GM19043 (cell line): ENCODE measurements at regions not wholly inside any gene's neighbourhood (a gene's known extent, or its start where the extent isn't known, plus 50 kb on each side); places are given as distances from the start of the nearest gene placed in this dataset.

ENCODE experiments used
- ATAC-seq: cut with Tn5 transposase; IDR thresholded peaks from one replicate; pipeline ENCODE4 v1.9.1; 2021; ENCODE audit warnings: low read depth; ENCODE audit not compliant: unreplicated experiment

DNA sequence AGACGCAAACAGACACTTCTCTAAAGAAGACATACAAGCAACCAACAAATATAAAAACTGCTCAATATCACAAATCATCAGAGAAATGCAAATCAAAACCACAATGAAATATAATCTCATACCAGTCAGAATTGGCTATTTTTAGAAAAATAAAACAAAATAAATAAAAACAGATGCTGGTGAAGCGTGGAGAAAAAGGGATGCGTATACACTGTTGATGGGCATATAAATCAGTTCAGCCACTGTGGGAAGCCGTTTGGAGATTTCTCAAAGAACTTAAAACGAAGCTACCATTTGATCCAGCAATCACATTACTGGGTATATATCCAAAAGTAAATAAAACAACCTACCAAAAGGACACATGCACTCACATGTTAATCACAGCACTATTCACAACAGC is 206.2 kb downstream of the HNMT start:
- no peak for ATAC-seq

DNA sequence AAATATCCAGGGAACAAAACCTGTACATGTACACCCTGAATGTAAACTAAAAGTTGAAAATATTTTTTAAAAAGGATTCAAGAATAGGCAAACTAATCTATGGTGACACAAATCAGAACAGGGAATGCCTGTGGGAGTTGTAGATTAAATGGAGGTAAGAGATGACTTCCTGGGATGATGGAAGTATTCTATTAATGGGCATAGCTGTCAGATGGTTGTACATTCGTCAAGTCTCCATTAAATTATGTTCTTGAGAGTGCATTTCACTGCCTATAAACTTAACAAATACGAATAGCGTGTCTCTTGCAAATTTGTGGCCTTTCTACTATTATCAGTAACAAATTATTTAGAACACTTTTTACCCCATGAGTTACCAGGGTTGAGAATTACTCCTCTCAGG is 207.0 kb downstream of the HNMT start:
- ATAC-seq: no peak

DNA sequence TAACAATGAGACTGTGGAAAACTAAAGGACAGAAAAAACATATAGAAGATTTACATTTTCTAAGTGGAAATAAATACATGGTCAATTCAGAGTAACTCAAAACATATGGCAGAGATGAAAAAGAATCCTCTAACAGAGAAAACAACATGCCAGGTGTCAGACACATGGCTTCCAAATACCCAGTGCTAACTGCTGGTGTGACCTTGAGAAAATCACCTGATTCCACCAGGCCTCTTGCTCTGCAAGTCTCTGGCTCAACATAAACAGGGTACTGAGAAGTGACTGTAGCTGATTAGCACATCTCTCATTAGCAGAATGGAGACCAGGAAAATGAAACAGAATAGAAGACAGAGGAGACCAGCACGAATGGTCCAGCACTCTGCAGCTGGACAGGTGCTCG is 210.8 kb downstream of the HNMT start:
- ATAC-seq: no peak

DNA sequence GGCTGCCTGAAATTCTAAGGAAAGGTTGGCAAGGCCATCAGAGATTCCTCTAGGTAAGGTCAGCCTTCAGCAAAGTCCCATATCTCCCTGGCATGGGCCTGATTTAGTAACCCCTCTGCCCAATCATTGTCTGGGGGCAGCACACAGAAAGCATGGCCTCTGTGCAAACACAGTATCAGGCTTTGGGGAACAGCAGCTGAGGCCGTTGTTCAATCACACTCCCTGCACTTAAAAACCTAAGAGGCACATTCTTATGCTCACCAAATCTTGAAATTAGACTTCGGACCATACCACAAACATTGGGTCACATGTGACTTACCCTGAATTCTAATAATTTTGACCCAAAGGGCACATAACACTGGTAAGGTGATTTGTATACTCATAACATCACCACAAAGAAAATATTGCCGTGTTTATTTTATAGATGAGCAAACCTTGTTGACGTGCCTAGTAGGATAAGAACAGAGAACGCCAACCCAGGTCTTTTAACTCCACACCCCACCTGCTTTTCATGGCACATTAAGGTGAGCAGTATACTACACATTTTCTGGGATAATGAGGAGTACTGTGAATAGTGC is 212.7 kb downstream of the HNMT start:
- ATAC-seq: no peak

DNA sequence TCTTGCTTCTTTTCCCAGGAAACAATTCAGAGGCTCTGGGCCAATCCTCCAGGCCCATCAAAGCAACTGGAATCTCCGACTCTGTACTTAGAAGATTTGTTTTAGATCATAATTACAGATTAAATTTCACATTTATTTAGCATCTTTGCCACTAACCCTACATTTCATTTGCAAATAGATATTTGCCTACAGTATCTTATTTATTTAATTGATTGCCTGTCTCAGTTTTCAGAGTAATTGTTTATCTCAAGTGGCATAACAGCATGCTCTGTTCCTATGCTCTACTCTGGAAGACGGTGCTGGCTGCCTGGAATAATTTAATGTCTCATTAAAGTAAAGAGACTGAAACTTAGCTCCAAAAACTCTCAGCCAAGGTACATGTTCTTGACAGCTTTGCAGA is 213.4 kb downstream of the HNMT start:
- no peak for ATAC-seq

DNA sequence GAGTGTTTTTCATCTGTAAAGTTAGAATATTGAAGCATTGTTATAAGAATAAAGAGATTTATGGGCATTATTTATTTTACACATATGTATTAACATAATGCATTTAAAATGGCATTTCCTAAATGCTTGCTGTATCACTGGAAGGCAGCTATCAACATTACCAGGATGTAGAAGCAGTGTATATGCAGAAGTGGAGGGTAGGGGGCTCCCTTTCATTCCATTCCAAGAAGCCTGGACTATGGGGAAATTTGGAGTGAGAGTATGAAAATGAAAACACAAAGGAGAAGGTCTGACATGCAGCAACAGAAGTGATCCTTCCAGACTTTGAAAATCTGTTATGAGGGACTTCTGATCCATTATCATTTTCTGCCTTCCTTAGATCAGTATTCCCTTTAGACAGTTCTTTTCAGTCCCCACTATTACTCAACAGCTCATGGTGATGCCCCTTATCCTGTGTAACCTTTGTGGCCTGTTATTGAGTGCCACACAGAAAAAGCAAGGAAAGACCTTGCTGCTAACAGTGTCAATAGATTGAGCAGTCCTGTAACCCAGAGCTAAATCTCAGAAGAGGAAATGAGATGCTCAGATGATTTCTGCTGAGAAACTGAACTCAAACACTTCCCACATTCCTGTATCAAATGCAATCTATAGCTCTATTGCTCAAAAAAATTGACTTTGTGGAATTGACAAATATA is 216.6 kb downstream of the HNMT start:
- no peak for ATAC-seq

DNA sequence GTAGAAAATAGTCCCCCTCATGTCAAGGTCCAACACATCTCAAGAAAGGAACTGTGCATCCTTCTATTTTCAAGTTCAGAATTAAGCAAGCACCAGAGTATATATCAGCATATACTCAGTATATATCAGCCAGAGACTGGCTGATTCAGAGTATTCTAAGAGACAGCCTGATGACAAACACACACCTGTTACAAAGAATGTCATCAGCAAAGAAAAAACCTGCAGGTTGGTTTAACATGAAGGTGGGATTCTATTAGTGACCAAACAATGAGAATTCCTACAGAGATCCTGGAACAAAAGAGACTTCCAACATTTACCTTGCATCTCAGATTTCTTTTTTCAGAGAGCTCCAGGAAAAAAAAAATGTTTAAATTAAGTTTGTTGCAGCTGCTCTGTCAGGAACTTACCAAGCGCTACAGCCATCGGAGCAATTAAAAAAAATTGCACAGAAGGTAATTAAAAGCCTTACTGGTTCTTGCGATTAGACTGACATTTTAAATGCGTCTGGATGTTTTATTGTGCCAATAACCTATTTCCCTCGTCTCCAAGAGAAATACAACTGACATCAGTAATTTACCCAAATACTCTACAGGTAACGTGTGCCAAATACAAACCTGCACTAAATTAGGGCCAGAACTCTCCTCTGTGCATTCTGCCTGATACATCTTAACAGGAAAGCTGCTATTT is 218.1 kb downstream of the HNMT start:
- ATAC-seq: no peak

DNA sequence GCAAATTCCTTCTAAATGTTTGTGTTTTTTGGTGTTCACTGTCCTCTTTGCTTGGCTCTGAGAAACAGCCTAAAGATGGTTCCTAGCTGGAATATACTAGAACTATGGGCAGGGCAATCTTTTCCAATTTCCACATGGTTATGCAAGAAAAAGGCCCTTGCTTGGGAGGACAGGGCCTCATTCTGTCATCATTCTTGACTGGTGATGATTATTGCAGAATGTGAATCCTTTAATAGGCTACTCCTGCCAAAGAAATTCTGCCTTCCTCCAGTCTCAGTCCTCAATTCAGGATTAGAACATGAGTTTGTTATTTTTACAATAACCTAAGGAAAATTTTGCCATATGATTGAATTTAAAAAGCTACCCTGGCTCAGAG is 218.7 kb downstream of the HNMT start:
- no peak for ATAC-seq

DNA sequence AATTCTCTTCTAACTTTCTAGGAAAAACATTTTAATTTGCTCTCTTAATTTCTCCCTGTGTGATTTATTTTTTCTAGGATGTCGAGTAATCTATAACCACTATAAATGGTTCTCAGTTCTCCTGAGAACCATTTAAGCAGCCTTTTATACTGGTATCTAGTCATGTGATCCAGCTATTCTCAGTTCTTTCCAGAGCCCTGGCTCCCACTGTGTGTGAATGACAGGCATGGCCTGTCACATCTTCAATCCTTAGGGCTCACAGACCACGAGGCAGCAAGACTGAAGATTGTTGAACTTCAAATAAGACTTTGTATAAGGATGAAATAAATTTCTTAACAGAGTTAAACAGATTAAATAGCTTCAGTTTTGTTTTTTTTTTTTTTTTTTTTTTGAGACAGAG is 219.4 kb downstream of the HNMT start:
- no peak for ATAC-seq

DNA sequence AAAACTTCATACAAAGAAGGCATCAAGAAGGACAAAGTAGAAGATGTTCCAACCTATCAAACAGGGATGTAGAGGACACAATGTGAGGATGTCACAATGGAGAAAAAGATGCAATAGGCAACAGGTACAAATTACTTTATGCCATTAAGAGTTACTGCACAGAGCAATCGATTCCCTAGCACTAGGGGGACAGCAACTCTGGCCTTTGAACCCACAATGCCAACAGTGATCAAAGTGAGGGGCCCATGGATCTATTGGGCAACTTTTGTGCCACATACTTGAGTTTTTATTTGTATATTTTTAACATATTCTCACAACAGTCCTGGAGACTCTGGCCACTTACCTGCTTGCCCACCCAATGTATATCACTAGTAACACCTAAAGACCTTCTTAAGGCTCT is 220.2 kb downstream of the HNMT start:
- no peak for ATAC-seq

DNA sequence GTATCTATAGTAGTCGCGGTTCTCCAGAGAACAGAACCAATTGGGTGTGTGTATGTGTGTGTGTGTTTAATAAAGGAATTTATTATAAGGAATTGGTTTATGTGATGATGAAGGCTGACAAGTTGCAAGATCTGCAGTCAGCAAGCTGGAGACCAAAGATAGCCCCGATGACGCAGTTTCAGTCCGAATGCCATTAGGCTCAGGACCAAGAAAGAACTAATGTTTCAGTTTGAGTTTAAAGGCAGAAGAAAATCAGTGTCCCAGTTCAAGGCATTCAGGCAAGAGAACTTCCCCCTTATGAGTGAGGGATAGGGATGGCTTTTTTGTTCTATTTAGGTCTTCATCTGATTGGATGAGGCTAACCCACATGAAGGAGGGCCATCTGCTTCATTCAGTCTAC is 221.6 kb downstream of the HNMT start:
- ATAC-seq: no peak

DNA sequence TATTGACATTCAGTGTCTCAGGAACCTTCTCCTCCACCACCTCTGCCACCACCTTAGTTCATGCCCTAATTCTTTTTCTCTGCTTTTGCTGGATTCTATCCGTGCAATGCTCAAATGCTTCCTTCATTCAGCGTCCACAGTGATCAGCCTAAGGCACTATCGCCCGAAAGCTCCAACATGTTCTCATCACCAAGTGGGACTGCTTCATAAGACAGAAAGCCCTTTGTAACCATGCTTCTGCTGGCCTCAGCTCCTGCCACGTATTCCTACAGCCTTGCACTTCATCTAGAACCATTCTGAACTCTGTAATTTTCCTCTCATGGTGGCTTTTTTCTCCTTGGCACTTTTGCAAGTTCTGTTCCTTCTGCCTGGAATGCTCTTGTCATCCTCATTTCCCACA is 222.9 kb downstream of the HNMT start:
- ATAC-seq: no peak

DNA sequence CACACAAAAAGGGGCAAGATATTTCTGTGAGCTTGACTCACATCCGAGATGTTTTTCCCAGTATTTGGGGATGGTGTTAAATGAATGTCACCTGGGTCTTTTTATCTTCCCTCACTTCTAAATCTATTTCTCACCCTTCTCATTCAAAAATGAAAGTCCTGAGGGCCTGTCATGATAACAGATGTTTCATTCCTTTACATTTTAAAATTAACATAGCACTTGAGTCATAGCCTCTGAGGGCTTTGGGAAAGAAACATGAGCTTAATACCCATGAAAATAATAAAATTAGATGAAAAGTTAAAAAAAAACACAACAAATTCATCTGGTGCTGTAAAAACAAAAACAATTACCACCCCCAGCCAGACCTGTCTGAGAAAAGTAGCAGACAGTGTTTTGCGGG is 226.7 kb downstream of the HNMT start:
- no peak for ATAC-seq

DNA sequence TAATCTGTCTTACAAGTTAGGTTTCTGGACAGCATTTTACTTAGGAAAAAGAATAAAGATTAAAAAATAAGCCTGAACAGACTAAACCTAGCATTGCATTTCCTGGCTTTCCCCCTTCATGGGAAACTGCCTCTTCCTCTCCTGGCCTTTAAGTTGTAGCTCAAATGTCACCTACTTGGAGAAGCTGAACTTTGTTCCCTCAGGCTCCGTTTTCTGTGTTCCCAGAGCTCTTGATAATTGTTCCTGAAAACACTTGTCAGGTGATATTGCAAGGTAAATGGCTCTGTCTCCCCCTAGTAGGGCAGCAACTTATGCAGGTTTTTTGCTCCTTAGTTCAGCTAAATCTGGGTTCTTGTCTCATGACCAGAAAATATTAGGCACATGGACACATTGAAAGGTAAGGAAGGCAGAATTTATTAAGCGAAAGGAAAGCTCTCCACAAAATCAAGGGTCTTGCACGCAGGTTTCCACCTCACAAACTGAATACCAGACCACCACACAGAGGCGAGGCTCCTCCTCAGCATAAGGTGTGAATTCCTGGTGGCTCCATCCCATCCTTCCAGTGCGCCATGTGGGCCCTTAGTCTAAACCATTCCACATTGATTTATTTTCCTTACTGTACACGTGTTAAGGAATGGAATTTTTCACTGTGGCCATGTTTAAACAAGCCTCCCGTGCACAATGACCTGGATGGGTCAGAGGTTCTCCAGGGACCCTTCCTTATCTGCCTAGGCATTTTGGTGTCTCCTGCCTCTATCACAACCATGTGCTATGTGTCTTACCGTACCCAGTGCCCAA is 229.3 kb downstream of the HNMT start:
- ATAC-seq: no peak

DNA sequence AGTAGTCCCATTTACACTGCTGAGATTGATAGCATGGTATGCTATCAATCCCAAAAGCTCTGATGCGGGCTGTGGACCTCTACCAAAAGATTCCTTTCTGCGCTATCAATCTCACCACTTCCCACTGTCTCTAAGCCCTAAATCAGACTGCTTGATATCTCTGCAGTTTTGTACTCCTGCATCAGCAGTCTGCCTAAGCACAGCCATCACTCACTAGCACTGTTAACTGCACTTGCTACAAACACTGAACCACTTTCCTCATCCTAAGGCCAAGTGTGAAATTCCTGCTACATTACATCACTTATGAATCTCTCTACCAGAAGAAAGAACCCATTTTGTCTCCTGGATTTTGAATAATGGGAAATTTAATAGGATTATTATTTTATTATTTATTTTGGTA is 237.0 kb downstream of the HNMT start:
- no peak for ATAC-seq

DNA sequence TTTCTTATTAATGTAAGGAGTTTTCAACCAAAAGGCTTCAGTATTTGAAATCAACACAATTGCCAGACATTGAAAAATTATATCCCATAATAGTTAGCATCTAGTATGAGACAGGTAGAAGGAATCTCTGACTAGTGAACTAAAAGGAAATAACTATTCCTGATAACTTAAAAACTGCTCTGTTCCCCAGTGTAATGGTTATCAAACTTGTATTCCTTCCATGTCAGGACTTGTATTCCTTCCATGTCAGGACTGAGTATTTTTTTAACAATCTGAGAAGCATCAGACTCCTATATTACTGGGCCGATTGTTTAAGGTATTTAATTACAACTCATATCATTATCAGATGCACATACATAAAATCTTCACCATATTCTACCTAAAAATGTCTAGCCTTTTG is 238.5 kb downstream of the HNMT start:
- ATAC-seq: no peak

DNA sequence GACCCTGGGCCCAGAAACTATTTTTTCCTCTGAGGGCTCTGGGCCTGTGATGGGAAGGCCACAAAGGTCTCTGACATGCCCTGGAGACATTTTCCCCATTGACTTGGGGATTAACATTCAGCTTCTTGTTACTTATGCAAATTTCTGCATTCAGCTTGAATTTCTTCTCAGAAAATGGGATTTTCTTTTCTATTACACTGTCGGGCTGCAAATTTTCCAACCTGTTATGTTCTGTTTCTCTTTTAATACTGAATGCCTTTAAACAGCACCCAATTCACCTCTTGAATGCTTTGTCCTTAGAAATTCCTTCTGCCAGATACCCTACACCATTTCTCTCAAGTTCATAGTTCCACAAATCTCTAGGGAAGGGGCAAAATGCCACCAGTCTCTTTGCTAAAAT is 241.0 kb downstream of the HNMT start:
- ATAC-seq: no peak

DNA sequence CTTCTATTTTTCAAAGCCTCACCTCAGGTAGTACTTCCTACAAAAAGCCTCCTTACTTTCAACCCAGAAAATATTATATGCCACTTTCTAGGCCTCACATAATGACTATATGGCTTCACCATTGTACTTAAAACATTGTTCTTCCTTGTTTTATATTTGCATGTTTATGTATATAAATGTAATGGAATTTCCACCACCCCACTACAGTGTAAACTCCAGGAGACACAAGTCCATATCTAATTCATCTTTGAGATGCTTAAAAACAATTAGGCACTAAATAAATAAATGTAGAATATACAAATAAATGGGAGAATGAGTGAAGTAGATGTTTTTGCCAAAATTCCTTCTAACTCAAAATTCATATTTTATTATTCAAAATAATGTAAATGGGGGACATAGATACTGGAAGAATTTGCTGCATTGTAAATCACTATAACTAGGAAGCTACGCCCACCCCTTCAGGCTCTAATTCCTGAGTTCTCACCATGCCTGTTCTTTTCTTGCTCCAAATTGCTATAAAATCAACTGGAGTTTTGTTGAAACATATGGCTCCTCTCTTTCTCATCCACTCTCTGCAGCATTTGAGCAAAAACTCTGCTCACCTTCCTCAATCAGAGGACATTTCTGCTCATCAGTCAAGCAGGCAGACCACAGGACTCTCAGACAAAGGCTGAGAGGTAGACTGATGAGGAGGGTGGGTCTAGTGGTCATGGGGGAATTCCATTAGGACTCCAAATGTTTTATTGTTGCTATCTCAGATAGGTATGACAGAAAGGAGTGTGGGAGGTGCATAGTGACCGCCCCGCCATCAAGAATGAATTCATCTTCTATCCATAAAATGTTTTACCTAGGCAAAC is 243.0 kb downstream of the HNMT start:
- ATAC-seq: no peak

DNA sequence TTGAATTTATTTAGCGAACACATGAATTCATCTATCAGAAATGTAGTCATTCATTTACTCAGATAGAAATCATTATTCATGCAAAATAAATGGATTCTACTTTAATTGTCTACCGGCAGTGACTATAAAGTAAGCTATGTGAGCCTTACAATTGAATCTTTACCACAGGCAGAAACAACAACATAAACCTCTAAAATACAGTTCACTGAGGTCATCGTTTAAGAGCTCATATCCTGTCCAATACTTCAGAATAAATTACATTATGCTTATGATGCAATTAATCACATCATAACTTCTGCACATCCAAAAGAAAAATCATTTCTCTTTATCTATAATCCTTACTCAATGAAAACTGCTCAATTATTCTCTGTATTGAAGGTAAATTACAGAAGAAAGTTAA is 244.7 kb downstream of the HNMT start:
- no peak for ATAC-seq

DNA sequence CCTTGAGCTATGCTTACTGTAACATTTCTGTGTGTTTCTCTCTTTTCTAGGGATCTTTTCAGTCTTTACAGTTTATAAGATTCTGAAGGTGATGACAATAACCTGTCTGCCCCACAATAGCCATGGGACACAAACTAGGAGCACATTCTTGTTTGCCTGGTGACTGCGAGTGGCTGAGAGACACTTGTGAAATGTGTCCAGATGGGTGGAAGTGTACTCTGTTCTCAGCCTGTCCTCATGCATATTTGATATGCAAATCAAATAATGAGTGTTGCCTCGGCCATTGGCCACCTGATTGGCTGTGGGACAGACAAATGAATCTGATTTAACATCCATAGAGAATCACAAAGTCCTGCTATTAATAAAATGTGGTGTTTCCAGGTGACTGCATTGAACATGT is 246.2 kb downstream of the HNMT start:
- no peak for ATAC-seq

DNA sequence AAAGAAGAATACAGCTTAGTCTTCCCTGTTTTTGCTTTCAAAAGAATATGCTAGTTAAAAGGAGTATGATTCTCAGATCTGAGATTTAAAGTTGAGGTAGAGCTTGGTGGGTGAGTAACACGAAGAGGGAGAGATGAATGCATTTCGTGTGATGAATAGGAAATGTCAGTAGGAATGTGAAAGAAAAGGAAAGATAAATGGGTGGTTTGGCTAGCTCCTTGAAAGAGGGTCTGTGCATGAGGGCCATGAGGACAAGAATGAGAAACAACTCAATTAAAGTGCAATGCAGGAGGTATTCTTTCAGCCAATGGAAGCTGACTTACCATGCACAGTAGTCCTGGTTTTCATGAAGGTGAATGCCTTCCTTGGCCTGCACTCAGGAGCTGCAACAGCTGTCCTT is 248.2 kb downstream of the HNMT start:
- ATAC-seq: no peak
